GM23338 (cell line): ENCODE measurements at regions not wholly inside any gene's neighbourhood (a gene's known extent, or its start where the extent isn't known, plus 50 kb on each side); places are given as distances from the start of the nearest gene placed in this dataset.

ENCODE experiments used
- CREB1 ChIP-seq: fragments of 250-450 bp; sonication (Bioruptor Pico); IDR thresholded peaks from 2 replicates; pipeline ENCODE4 v1.5.0; 2020; ENCODE audit warnings: low read depth, mild to moderate bottlenecking, moderate library complexity
- CTCF ChIP-seq, 2 experiments: fragments of 200-600 bp in 1 of 2; sonication (generic) in 1 of 2; conservative IDR thresholded peaks; 2 replicates each; pipeline versions ENCODE4 v1.5.1 to v1.6.1; 2016 to 2017; ENCODE audit warnings: antibody characterized with exemption in 2 of 2, low read depth in 2 of 2, mild to moderate bottlenecking in 2 of 2, moderate library complexity in 1 of 2
- ETS1 ChIP-seq: IDR thresholded peaks from 2 replicates; pipeline ENCODE4 v1.6.1; 2016; ENCODE audit warnings: antibody characterized with exemption
- EZH2 ChIP-seq: fragments of 200-600 bp; sonication (generic); IDR thresholded peaks from one replicate; pipeline ENCODE4 v1.8.0; 2017; ENCODE audit warnings: antibody characterized with exemption, mild to moderate bottlenecking, low read depth; ENCODE audit not compliant: unreplicated experiment
- EZH2phosphoT487 ChIP-seq: fragments of 200-600 bp; sonication (generic); IDR thresholded peaks from one replicate; pipeline ENCODE4 v1.8.1; 2018; ENCODE audit warnings: antibody characterized with exemption; ENCODE audit not compliant: unreplicated experiment
- JUNB ChIP-seq: IDR thresholded peaks from one replicate; pipeline ENCODE4 v1.6.1; 2016; ENCODE audit warnings: antibody characterized with exemption; ENCODE audit not compliant: unreplicated experiment
- NANOG ChIP-seq: IDR thresholded peaks from 2 replicates; pipeline ENCODE4 v1.6.1; 2016; ENCODE audit warnings: antibody characterized with exemption, borderline replicate concordance
- POLR2AphosphoS5 ChIP-seq: IDR thresholded peaks from 2 replicates; pipeline ENCODE4 v1.6.1; 2016; ENCODE audit warnings: antibody characterized with exemption, low read depth
- REST ChIP-seq: IDR thresholded peaks from one replicate; pipeline ENCODE4 v1.6.1; 2018; ENCODE audit warnings: antibody characterized with exemption; ENCODE audit not compliant: unreplicated experiment
- STAT1 ChIP-seq: IDR thresholded peaks from one replicate; pipeline ENCODE4 v1.6.1; 2016; ENCODE audit warnings: antibody characterized with exemption; ENCODE audit not compliant: unreplicated experiment
- ZNF114 ChIP-seq: fragments of 250-450 bp; sonication (Bioruptor Pico); IDR thresholded peaks from 2 replicates; pipeline ENCODE4 v1.5.0; 2020; ENCODE audit warnings: mild to moderate bottlenecking, moderate library complexity
- ZNF331 ChIP-seq: fragments of 250-450 bp; sonication (Bioruptor Pico); IDR thresholded peaks from 2 replicates; pipeline ENCODE4 v1.5.0; 2020; ENCODE audit warnings: low read depth, mild to moderate bottlenecking, moderate library complexity
- ZNF462 ChIP-seq: fragments of 250-450 bp; sonication (Bioruptor Pico); IDR thresholded peaks from 2 replicates; pipeline ENCODE4 v1.5.0; 2020; ENCODE audit warnings: mild to moderate bottlenecking, moderate library complexity

GRCh38 chr16:48936811-48937210 is 326.8 kb upstream of the N4BP1 start:
- no peak for TF ChIP-seq CTCF (conservative IDR thresholded peaks at IDR 0.05; ENCODE audit: low read depth in 2 of 2)
- no peak for TF ChIP-seq REST
- TF ChIP-seq EZH2 = no peak
- no peak for TF ChIP-seq EZH2phosphoT487
- TF ChIP-seq NANOG = no peak
- no peak for TF ChIP-seq POLR2AphosphoS5
- TF ChIP-seq JUNB = no peak
- TF ChIP-seq CREB1 (CRISPR knock-in tag) = no peak
- TF ChIP-seq STAT1 = no peak
- no peak for TF ChIP-seq ZNF331 (CRISPR knock-in tag)
- TF ChIP-seq ETS1 = no peak
- no peak for TF ChIP-seq ZNF114 (CRISPR knock-in tag)
- no peak for TF ChIP-seq ZNF462 (CRISPR knock-in tag)
